A549 (cell line): ENCODE measurements at regions not wholly inside any gene's neighbourhood (a gene's known extent, or its start where the extent isn't known, plus 50 kb on each side); places are given as distances from the start of the nearest gene placed in this dataset.

Experiments used
- ATAC-seq, 2 experiments: fragments of 200-7000 bp in 1 of 2; fragments of >200 bp in 1 of 2; cut with Nextera tagmentation in 1 of 2; cut with Tn5 transposase in 1 of 2; 3 replicates each; pipeline versions ENCODE4 v1.8.0 to v1.9.1; 2018 to 2020; ENCODE audit warnings: mild to moderate bottlenecking in 1 of 2, moderate library complexity in 1 of 2
- CTCF ChIA-PET: fragments of 300-600 bp; sonication (Branson Sonifier 250); formaldehyde crosslinking; extraction: SDS; loops from one replicate; lab custom pipeline; 2021; ENCODE audit warnings: antibody characterized with exemption, inconsistent platforms; lab: Yijun Ruan, JAX
- POLR2A ChIA-PET: fragments of 350-600 bp; formaldehyde crosslinking; extraction: SDS; loops from one replicate; lab custom pipeline; 2021; ENCODE audit warnings: antibody characterized with exemption, inconsistent platforms; lab: Yijun Ruan, JAX
- DNase-seq, 2 experiments: peaks; one replicate each; pipeline versions ENCODE4 v3.0.0 to v3.0.0-alpha.2; 2011 to 2016; ENCODE audit warnings: low read depth in 1 of 2, low spot score in 1 of 2
- FAIRE-seq: peaks from 2 replicates; lab custom pipeline; 2011; peaks lifted over from hg19 to GRCh38; lab: Jason Lieb, UNC
- H3K27ac ChIP-seq, 2 experiments: fragments of >200 bp; sonication (Bioruptor Twin); formaldehyde crosslinking; 3 replicates each; pipeline ENCODE4 v1.5.1; 2016 to 2017
- H3K4me1 ChIP-seq: fragments of >200 bp; sonication (Bioruptor Twin); formaldehyde crosslinking; 3 replicates; pipeline ENCODE4 v1.6.1; 2016
- H3K4me2 ChIP-seq: fragments of >200 bp; sonication (Bioruptor Twin); formaldehyde crosslinking; 3 replicates; pipeline ENCODE4 v1.6.1; 2016
- H3K4me3 ChIP-seq: fragments of >200 bp; sonication (Bioruptor Twin); formaldehyde crosslinking; 3 replicates; pipeline ENCODE4 v1.5.1; 2016
- H3K9me3 ChIP-seq: fragments of >200 bp; sonication (Bioruptor Twin); formaldehyde crosslinking; 3 replicates; pipeline ENCODE4 v1.6.1; 2016
- BCL3 ChIP-seq: fragments of >200 bp; sonication (Bioruptor Twin); formaldehyde crosslinking; IDR thresholded peaks from 3 replicates; pipeline ENCODE4 v1.6.1; 2016
- BHLHE40 ChIP-seq: IDR thresholded peaks from 2 replicates; pipeline ENCODE4 v1.6.1; 2012; ENCODE audit warnings: low read depth, low read length, inconsistent platforms
- E2F6 ChIP-seq: IDR thresholded peaks from 2 replicates; pipeline ENCODE4 v1.6.1; 2012; ENCODE audit warnings: low read depth, borderline replicate concordance
- EHMT2 ChIP-seq: fragments of 200-600 bp; sonication (generic); IDR thresholded peaks from 2 replicates; pipeline ENCODE4 v1.6.1; 2016; ENCODE audit warnings: antibody characterized with exemption, low read depth, mild to moderate bottlenecking, moderate library complexity
- EP300 ChIP-seq, 2 experiments: fragments of >200 bp; sonication (Bioruptor Twin); formaldehyde crosslinking; IDR thresholded peaks; 2 replicates in 1 of 2; 3 replicates in 1 of 2; pipeline ENCODE4 v1.6.1; 2016 to 2017
- FOXS1 ChIP-seq: fragments of 250-450 bp; sonication (Bioruptor Pico); IDR thresholded peaks from 2 replicates; pipeline ENCODE4 v1.5.0; 2020; ENCODE audit warnings: mild to moderate bottlenecking, moderate library complexity
- HES2 ChIP-seq: fragments of >200 bp; sonication (Bioruptor Twin); formaldehyde crosslinking; IDR thresholded peaks from 2 replicates; pipeline ENCODE4 v1.6.1; 2016
- HEYL ChIP-seq: fragments of 250-450 bp; sonication (Bioruptor Pico); IDR thresholded peaks from 2 replicates; pipeline ENCODE4 v1.8.0; 2021; ENCODE audit warnings: mild to moderate bottlenecking, moderate library complexity
- HOXB13 ChIP-seq: fragments of 250-450 bp; sonication (Bioruptor Pico); IDR thresholded peaks from 2 replicates; pipeline ENCODE4 v1.5.0; 2020; ENCODE audit warnings: low read depth, mild to moderate bottlenecking, moderate library complexity
- HOXB5 ChIP-seq: fragments of 250-450 bp; sonication (Bioruptor Pico); IDR thresholded peaks from 2 replicates; pipeline ENCODE4 v1.5.0; 2020; ENCODE audit warnings: mild to moderate bottlenecking, moderate library complexity
- MAZ ChIP-seq: fragments of 150-350 bp; IDR thresholded peaks from 2 replicates; pipeline ENCODE4 v1.6.1; 2014; ENCODE audit warnings: antibody characterized with exemption, low read depth, low read length, borderline replicate concordance
- NFE2L2 ChIP-seq: fragments of 150-350 bp; conservative IDR thresholded peaks from 2 replicates; pipeline ENCODE4 v1.6.1; 2014; ENCODE audit warnings: low read length
- NR3C1 ChIP-seq: fragments of >200 bp; sonication (Bioruptor Twin); formaldehyde crosslinking; IDR thresholded peaks from 3 replicates; pipeline ENCODE4 v1.6.1; 2017
- PBX3 ChIP-seq: IDR thresholded peaks from 2 replicates; pipeline ENCODE4 v1.6.1; 2012
- PHF8 ChIP-seq: fragments of 200-600 bp; sonication (generic); IDR thresholded peaks from 2 replicates; pipeline ENCODE4 v1.6.1; 2016; ENCODE audit warnings: low read depth, mild to moderate bottlenecking, antibody characterized with exemption, moderate library complexity, borderline replicate concordance
- POLR2A ChIP-seq: IDR thresholded peaks from 2 replicates; pipeline ENCODE4 v1.6.1; 2012; ENCODE audit warnings: mild to moderate bottlenecking, low read length
- POLR2AphosphoS2 ChIP-seq: conservative IDR thresholded peaks from 2 replicates; pipeline ENCODE4 v1.6.1; 2012; ENCODE audit warnings: low read length, improper control_type of control experiment, inconsistent platforms
- RFX5 ChIP-seq: fragments of 450-650 bp; IDR thresholded peaks from 2 replicates; pipeline ENCODE4 v1.7.1; 2014; ENCODE audit warnings: antibody characterized with exemption, mild to moderate bottlenecking, moderate library complexity
- RNF2 ChIP-seq: fragments of 200-600 bp; sonication (generic); IDR thresholded peaks from 2 replicates; pipeline ENCODE4 v1.6.1; 2016; ENCODE audit warnings: low read depth, mild to moderate bottlenecking, antibody characterized with exemption, moderate library complexity, borderline replicate concordance
- SREBF2 ChIP-seq: fragments of 450-650 bp; IDR thresholded peaks from 2 replicates; pipeline ENCODE4 v1.6.1; 2014; ENCODE audit warnings: mild to moderate bottlenecking, moderate library complexity
- TP53 ChIP-seq: fragments of 250-450 bp; sonication (Bioruptor Pico); IDR thresholded peaks from 2 replicates; pipeline ENCODE4 v1.5.0; 2021; ENCODE audit warnings: mild to moderate bottlenecking, moderate library complexity
- ZC3H11A ChIP-seq: fragments of 450-650 bp; IDR thresholded peaks from 2 replicates; pipeline ENCODE4 v1.6.1; 2014; ENCODE audit warnings: antibody characterized with exemption, mild to moderate bottlenecking
- ZFP36 ChIP-seq: fragments of 450-650 bp; IDR thresholded peaks from 2 replicates; pipeline ENCODE4 v1.6.1; 2014; ENCODE audit warnings: borderline replicate concordance; ENCODE audit not compliant: partially characterized antibody
- WGBS: methylation state at CpG from one replicate; pipeline ENCODE4 v1.1.6; 2017; ENCODE audit errors: missing lambda C conversion rate; 5-methylcytosine and 5-hydroxymethylcytosine counted together

GRCh38 chr18:41155025-41155424 lies 800.0 kb upstream of the PIK3C3 start (continued):
- TF ChIP-seq FOXS1 (CRISPR knock-in tag) (no peak), EP300 (IDR thresholded peaks at IDR 0.05) (no peak), TP53 (CRISPR knock-in tag) (no peak)

GRCh38 chr18:41153871-41154270 lies 801.2 kb upstream of the PIK3C3 start:
- Histone ChIP-seq H3K9me3 (no peaks in the 10 kb centered on the region), H3K27ac (no peak overlapping the region), H3K4me1 (no peaks in the 10 kb centered on the region), H3K4me3 (no peak overlapping the region), H3K4me2 (no peak overlapping the region)
- FAIRE-seq, result no peak
- 43% methylated on average over 2 of the region's 2 CpGs for WGBS
- ATAC-seq, result no peak
- no peak for DNase-seq
- POLR2A ChIA-PET, result no interaction called here
- TF ChIP-seq RFX5 (no peak), HES2 (no peak), NFE2L2 (no peak), HEYL (CRISPR knock-in tag) (no peak), BCL3 (no peak), SREBF2 (no peak), MAZ (no peak), FOXS1 (CRISPR knock-in tag) (no peak), HOXB13 (CRISPR knock-in tag) (no peak), POLR2AphosphoS2 (no peak), NR3C1 (no peak), PHF8 (no peak)
- CTCF ChIA-PET, result no interaction called here

- FAIRE-seq (no peak), DNase-seq (no peak), ATAC-seq (no peak)
- 43% methylated on average over 2 of the region's 2 CpGs for WGBS
- no peaks in the 10 kb centered on the region for H3K9me3 ChIP-seq
- no peak overlapping the region for H3K4me2 ChIP-seq
- TF ChIP-seq ZFP36 (no peak), E2F6 (no peak), RNF2 (no peak), MAZ (no peak), FOXS1 (CRISPR knock-in tag) (no peak), POLR2A (no peak), ZC3H11A (no peak), EHMT2 (no peak), BHLHE40 (no peak), PBX3 (no peak)
- no peaks in the 10 kb centered on the region for H3K4me1 ChIP-seq
- ChIA-PET CTCF (no interaction called here), POLR2A (no interaction called here)
- H3K27ac ChIP-seq, result no peak overlapping the region
- no peak overlapping the region for H3K4me3 ChIP-seq
Observed at GRCh38 chr18:41150316-41150715, 804.7 kb upstream of the PIK3C3 start.

- FAIRE-seq (no peak), DNase-seq (no peak), ATAC-seq (no peak)
- Histone ChIP-seq H3K27ac (no peak overlapping the region), H3K4me2 (no peak overlapping the region), H3K4me3 (no peak overlapping the region), H3K4me1 (no peaks in the 10 kb centered on the region), H3K9me3 (no peaks in the 10 kb centered on the region)
- no peak for TF ChIP-seq HOXB5 (CRISPR knock-in tag)
- POLR2A ChIA-PET, result no interaction called here
- WGBS, result 5% methylated on average over 1 of the region's 1 CpG
- CTCF ChIA-PET, result no interaction called here
Observed at GRCh38 chr18:41146301-41146700, 808.7 kb upstream of the PIK3C3 start.
